ENCODE measurements at regions not wholly inside any gene's neighbourhood (a gene's known extent, or its start where the extent isn't known, plus 50 kb on each side); places are given as distances from the start of the nearest gene placed in this dataset.

DNA sequence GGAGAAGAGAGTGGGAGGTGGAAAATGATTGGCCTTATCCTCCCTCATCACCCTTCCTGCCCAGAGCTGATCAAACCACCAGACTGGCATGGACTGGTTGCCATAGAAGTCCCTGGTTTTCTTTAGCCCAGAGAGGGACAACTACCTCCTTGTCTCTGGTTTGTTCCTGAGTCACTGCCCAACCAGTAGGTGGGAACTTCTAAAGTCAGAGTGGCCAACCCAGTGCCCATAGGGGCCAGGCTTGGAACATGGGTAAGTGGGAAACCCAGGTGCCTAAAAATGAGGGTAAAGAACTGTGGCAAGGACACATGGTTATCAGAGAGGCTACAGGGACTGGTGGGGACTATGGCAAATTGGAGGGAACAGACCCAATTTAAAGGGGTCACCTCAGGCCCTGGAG, 63.8 kb downstream of the FAM241B start:
- TF ChIP-seq BCL11B (tag by site-specific recombination; IDR thresholded peaks at IDR 0.05; ENCODE audit: low read depth): no peak
- TF ChIP-seq, protein P1, sequence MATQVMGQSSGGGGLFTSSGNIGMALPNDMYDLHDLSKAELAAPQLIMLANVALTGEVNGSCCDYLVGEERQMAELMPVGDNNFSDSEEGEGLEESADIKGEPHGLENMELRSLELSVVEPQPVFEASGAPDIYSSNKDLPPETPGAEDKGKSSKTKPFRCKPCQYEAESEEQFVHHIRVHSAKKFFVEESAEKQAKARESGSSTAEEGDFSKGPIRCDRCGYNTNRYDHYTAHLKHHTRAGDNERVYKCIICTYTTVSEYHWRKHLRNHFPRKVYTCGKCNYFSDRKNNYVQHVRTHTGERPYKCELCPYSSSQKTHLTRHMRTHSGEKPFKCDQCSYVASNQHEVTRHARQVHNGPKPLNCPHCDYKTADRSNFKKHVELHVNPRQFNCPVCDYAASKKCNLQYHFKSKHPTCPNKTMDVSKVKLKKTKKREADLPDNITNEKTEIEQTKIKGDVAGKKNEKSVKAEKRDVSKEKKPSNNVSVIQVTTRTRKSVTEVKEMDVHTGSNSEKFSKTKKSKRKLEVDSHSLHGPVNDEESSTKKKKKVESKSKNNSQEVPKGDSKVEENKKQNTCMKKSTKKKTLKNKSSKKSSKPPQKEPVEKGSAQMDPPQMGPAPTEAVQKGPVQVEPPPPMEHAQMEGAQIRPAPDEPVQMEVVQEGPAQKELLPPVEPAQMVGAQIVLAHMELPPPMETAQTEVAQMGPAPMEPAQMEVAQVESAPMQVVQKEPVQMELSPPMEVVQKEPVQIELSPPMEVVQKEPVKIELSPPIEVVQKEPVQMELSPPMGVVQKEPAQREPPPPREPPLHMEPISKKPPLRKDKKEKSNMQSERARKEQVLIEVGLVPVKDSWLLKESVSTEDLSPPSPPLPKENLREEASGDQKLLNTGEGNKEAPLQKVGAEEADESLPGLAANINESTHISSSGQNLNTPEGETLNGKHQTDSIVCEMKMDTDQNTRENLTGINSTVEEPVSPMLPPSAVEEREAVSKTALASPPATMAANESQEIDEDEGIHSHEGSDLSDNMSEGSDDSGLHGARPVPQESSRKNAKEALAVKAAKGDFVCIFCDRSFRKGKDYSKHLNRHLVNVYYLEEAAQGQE (tag by site-specific recombination; IDR thresholded peaks at IDR 0.05): no peak
- TF ChIP-seq ZSCAN23 (tag by site-specific recombination; IDR thresholded peaks at IDR 0.05): no peak
- TF ChIP-seq ZNF768 (tag by site-specific recombination; IDR thresholded peaks at IDR 0.05): no peak
- no peak for TF ChIP-seq IKZF3 (tag by site-specific recombination; IDR thresholded peaks at IDR 0.05)
- TF ChIP-seq, protein P2, sequence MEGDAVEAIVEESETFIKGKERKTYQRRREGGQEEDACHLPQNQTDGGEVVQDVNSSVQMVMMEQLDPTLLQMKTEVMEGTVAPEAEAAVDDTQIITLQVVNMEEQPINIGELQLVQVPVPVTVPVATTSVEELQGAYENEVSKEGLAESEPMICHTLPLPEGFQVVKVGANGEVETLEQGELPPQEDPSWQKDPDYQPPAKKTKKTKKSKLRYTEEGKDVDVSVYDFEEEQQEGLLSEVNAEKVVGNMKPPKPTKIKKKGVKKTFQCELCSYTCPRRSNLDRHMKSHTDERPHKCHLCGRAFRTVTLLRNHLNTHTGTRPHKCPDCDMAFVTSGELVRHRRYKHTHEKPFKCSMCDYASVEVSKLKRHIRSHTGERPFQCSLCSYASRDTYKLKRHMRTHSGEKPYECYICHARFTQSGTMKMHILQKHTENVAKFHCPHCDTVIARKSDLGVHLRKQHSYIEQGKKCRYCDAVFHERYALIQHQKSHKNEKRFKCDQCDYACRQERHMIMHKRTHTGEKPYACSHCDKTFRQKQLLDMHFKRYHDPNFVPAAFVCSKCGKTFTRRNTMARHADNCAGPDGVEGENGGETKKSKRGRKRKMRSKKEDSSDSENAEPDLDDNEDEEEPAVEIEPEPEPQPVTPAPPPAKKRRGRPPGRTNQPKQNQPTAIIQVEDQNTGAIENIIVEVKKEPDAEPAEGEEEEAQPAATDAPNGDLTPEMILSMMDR (tag by site-specific recombination; IDR thresholded peaks at IDR 0.05): no peak
- no peak for TF ChIP-seq YY1 (tag by site-specific recombination; IDR thresholded peaks at IDR 0.05)
